ENCODE measurements at regions not wholly inside any gene's neighbourhood (a gene's known extent, or its start where the extent isn't known, plus 50 kb on each side); places are given as distances from the start of the nearest gene placed in this dataset.

GRCh38 chr1:232282498-232282897 lies 347.4 kb downstream of the SIPA1L2 start:
- H4K20me1 ChIP-seq (replicated peaks; ENCODE audit: control insufficient read depth, insufficient read depth, low read length), result no peaks in the 10 kb centered on the region
- no peak overlapping the region for H2AFZ ChIP-seq (ENCODE audit: low read depth, low read length)
- no peak overlapping the region for H3K27ac ChIP-seq (ENCODE audit: extremely low read depth, low read depth, low read length)
- H3K9me3 ChIP-seq (replicated peaks; ENCODE audit: control insufficient read depth, insufficient read depth, low read depth, low read length), result no peaks in the 10 kb centered on the region
- ChIA-PET CTCF (ENCODE audit: low intra/inter-chr PET ratio) (no interaction called here), POLR2A (no interaction called here)
- H3K9ac ChIP-seq (ENCODE audit: insufficient read depth in 1 of 2, low read depth in 2 of 2, low read length in 2 of 2), result no peak overlapping the region
- no peak for DNase-seq (ENCODE audit: extremely low read depth in 1 of 4, low spot score in 3 of 4)
- H3K4me1 ChIP-seq (replicated peaks in 1 of 2; ENCODE audit: control insufficient read depth in 2 of 2, insufficient read depth in 2 of 2, low read length in 2 of 2), result no peaks in the 10 kb centered on the region
- FAIRE-seq, result no peak
- H3K4me3 ChIP-seq, result no peak overlapping the region
- BruUV-seq (replicated peaks), result no TSS peak
- in situ Hi-C loops (cut with MboI), result no loop called here
- no peaks in the 10 kb centered on the region for H3K79me2 ChIP-seq (ENCODE audit: control insufficient read depth, insufficient read depth, low read length)
- no peak for ATAC-seq
- H3K27me3 ChIP-seq (ENCODE audit: control insufficient read depth in 2 of 2, insufficient read depth in 2 of 2, low read length in 2 of 2), result no peaks in the 10 kb centered on the region
- no peak overlapping the region for H3K4me2 ChIP-seq (ENCODE audit: insufficient read depth, low read length)
- TF ChIP-seq DMBX1 (CRISPR knock-in tag; IDR thresholded peaks at IDR 0.05; ENCODE audit: borderline replicate concordance), result no peak
- no peak for TF ChIP-seq HMG20B (CRISPR knock-in tag; IDR thresholded peaks at IDR 0.05)
- TF ChIP-seq ZNF41 (CRISPR knock-in tag; conservative IDR thresholded peaks at IDR 0.05), result no peak
- TF ChIP-seq ZNF707 (CRISPR knock-in tag; conservative IDR thresholded peaks at IDR 0.05), result no peak
- TF ChIP-seq USF2 (CRISPR knock-in tag; IDR thresholded peaks at IDR 0.05), result no peak
- TF ChIP-seq KDM4B (IDR thresholded peaks at IDR 0.05; ENCODE audit: borderline replicate concordance in 2 of 2, low read depth in 1 of 2), result no peak
- no peak for TF ChIP-seq IRF1 (CRISPR knock-in tag; IDR thresholded peaks at IDR 0.05; ENCODE audit: borderline replicate concordance)
- TF ChIP-seq ELF4 (CRISPR knock-in tag; IDR thresholded peaks at IDR 0.05), result no peak
- TF ChIP-seq ARID3B (CRISPR knock-in tag; IDR thresholded peaks at IDR 0.05; ENCODE audit: borderline replicate concordance), result no peak
- TF ChIP-seq TAF15 (IDR thresholded peaks at IDR 0.05; ENCODE audit: low read depth, low read length), result no peak
- no peak for TF ChIP-seq ZNF316 (IDR thresholded peaks at IDR 0.05)
- TF ChIP-seq ATF1 (CRISPR knock-in tag; IDR thresholded peaks at IDR 0.05), result no peak
- no peak for TF ChIP-seq ATF1 (tag; IDR thresholded peaks at IDR 0.05)
- TF ChIP-seq GTF2F1 (IDR thresholded peaks at IDR 0.05; ENCODE audit: low read depth, low read length), result no peak
- TF ChIP-seq ATF6 (CRISPR knock-in tag; IDR thresholded peaks at IDR 0.05), result no peak
- H3K36me3 ChIP-seq (ENCODE audit: control insufficient read depth, insufficient read depth, low read length), result no peaks in the 10 kb centered on the region
- H3K9me1 ChIP-seq (ENCODE audit: control insufficient read depth, insufficient read depth, low read length), result no peaks in the 10 kb centered on the region
- whole genome bisulfite sequencing (ENCODE audit: insufficient coverage, low coverage, missing lambda C conversion rate), result 0% methylated on average over 1 of the region's 1 CpG
- intact Hi-C loops (cut with micrococcal nuclease), result no loop called here

Data from K562 (cell line).